HL-60 (cell line): ENCODE measurements at regions not wholly inside any gene's neighbourhood (a gene's known extent, or its start where the extent isn't known, plus 50 kb on each side); places are given as distances from the start of the nearest gene placed in this dataset.

Source experiments
- DNase-seq, 2 experiments: peaks; one replicate each; pipeline ENCODE4 v3.0.0-alpha.2; 2010 to 2020; ENCODE audit warnings: low read depth in 1 of 2, low spot score in 1 of 2
- H3K27ac ChIP-seq: fragments of 250-450 bp; sonication (Bioruptor Pico); replicated peaks from 2 replicates; pipeline ENCODE4 v1.5.1; 2020; ENCODE audit warnings: mild to moderate bottlenecking, moderate library complexity
- H3K27me3 ChIP-seq: fragments of 250-450 bp; sonication (Bioruptor Pico); 2 replicates; pipeline ENCODE4 v1.5.1; 2021; ENCODE audit warnings: mild to moderate bottlenecking, moderate library complexity; ENCODE audit not compliant: insufficient read depth, poor library complexity, severe bottlenecking
- H3K4me3 ChIP-seq: replicated peaks from 2 replicates; pipeline ENCODE4 v1.5.1; 2011; ENCODE audit warnings: mild to moderate bottlenecking, control low read depth, low read length; ENCODE audit not compliant: insufficient read depth
- CTCF ChIP-seq: IDR thresholded peaks from one replicate; pipeline ENCODE4 v1.5.1; 2011; ENCODE audit warnings: low read length, control low read depth, inconsistent platforms; ENCODE audit not compliant: insufficient read depth
- GABPA ChIP-seq: IDR thresholded peaks from 2 replicates; pipeline ENCODE4 v1.6.1; 2012; ENCODE audit warnings: low read depth
- POLR2AphosphoS5 ChIP-seq: IDR thresholded peaks from 2 replicates; pipeline ENCODE4 v1.6.1; 2012; ENCODE audit warnings: low read depth
- REST ChIP-seq: IDR thresholded peaks from 2 replicates; pipeline ENCODE4 v1.6.1; 2012; ENCODE audit warnings: low read depth; ENCODE audit not compliant: insufficient replicate concordance
- SPI1 ChIP-seq: IDR thresholded peaks from 2 replicates; pipeline ENCODE4 v1.6.1; 2012; ENCODE audit warnings: low read depth, mild to moderate bottlenecking, borderline replicate concordance

- H3K4me3 ChIP-seq: no peak overlapping the region
- H3K27ac ChIP-seq: no peak overlapping the region
- TF ChIP-seq GABPA (no peak), SPI1 (no peak), REST (no peak), POLR2AphosphoS5 (no peak), CTCF (no peak)
- no peaks in the 10 kb centered on the region for H3K27me3 ChIP-seq
- no peak for DNase-seq
These were observed 133.4 kb upstream of the DYNLRB2 start for GRCh38 chr16:80407265-80407987.

GRCh38 chr16:80404847-80405246 is 135.9 kb upstream of the DYNLRB2 start:
- no peak for TF ChIP-seq POLR2AphosphoS5
- no peak for TF ChIP-seq SPI1
- no peak for TF ChIP-seq REST
- TF ChIP-seq CTCF: no peak
- TF ChIP-seq GABPA: no peak
- no peak for DNase-seq
- no peak overlapping the region for H3K4me3 ChIP-seq

GRCh38 chr16:80403894-80404293 is 136.9 kb upstream of the DYNLRB2 start:
- TF ChIP-seq REST (no peak), POLR2AphosphoS5 (no peak)
- Histone ChIP-seq H3K27ac (no peak overlapping the region), H3K4me3 (no peak overlapping the region), H3K27me3 (no peaks in the 10 kb centered on the region)
- no peak for DNase-seq

More at GRCh38 chr16:80404847-80405246, 135.9 kb upstream of the DYNLRB2 start:
- H3K27me3 ChIP-seq: no peaks in the 10 kb centered on the region
- no peak overlapping the region for H3K27ac ChIP-seq
